GM12878 (cell line): ENCODE measurements at regions not wholly inside any gene's neighbourhood (a gene's known extent, or its start where the extent isn't known, plus 50 kb on each side); places are given as distances from the start of the nearest gene placed in this dataset.

ENCODE experiments used
- ATAC-seq: fragments of 200-7000 bp; cut with Tn5 transposase; 3 replicates; pipeline ENCODE4 v1.9.1; 2020; ENCODE audit warnings: mild to moderate bottlenecking, moderate library complexity
- BruUV-seq: library from RNA; stranded (reverse); fragments of 400-500 nt; replicated peaks from 2 replicates; lab custom pipeline; 2021; lab: Mats Ljungman, UMichigan
- CTCF ChIA-PET: fragments of 300-600 bp; sonication (Branson Sonifier 250); formaldehyde crosslinking; extraction: SDS; loops from one replicate; lab custom pipeline; 2021; ENCODE audit warnings: inconsistent platforms; lab: Yijun Ruan, JAX
- POLR2A ChIA-PET: fragments of 350-600 bp; formaldehyde crosslinking; extraction: SDS; loops from one replicate; lab custom pipeline; 2021; ENCODE audit warnings: inconsistent platforms; lab: Charles Lee
- RAD21 ChIA-PET: fragments of 300-600 bp; sonication (Branson Sonifier 250); formaldehyde crosslinking; loops from one replicate; lab custom pipeline; 2023; ENCODE audit warnings: antibody characterized with exemption; ENCODE audit not compliant: unreplicated experiment; lab: Charles Lee
- SMC1A ChIA-PET: fragments of 300-600 bp; sonication (Branson Sonifier 250); formaldehyde crosslinking; loops from one replicate; lab custom pipeline; 2023; ENCODE audit not compliant: unreplicated experiment, uncharacterized antibody; lab: Charles Lee
- DNase-seq: peaks from one replicate; pipeline ENCODE4 v3.0.0-alpha.2; 2011; ENCODE audit warnings: low read depth, low spot score
- FAIRE-seq: peaks from 3 replicates; lab custom pipeline; 2011; peaks lifted over from hg19 to GRCh38; lab: Jason Lieb, UNC
- H2AFZ ChIP-seq: 2 replicates; pipeline ENCODE4 v1.6.0; 2011; ENCODE audit warnings: low read depth, low read length, control low read depth; ENCODE audit not compliant: control insufficient read depth
- H3K27ac ChIP-seq: 2 replicates; pipeline ENCODE4 v1.5.1; 2011; ENCODE audit warnings: control low read depth; ENCODE audit not compliant: control insufficient read depth, insufficient read depth
- H3K27me3 ChIP-seq, 2 experiments: replicated peaks in 1 of 2; 2 replicates each; pipeline versions ENCODE4 v1.6.0 to v1.6.1; 2011; ENCODE audit warnings: low read length in 1 of 2; ENCODE audit not compliant: control insufficient read depth in 2 of 2, insufficient read depth in 2 of 2
- H3K36me3 ChIP-seq, 2 experiments: 2 replicates each; pipeline ENCODE4 v1.5.1; 2011; ENCODE audit warnings: low read length in 1 of 2; ENCODE audit not compliant: control insufficient read depth in 2 of 2, insufficient read depth in 2 of 2
- H3K4me1 ChIP-seq: 2 replicates; pipeline ENCODE4 v1.6.1; 2011; ENCODE audit warnings: mild to moderate bottlenecking, low read length, moderate library complexity, mixed read lengths; ENCODE audit not compliant: control insufficient read depth, insufficient read depth
- H3K4me2 ChIP-seq: 2 replicates; pipeline ENCODE4 v1.6.0; 2011; ENCODE audit warnings: control low read depth; ENCODE audit not compliant: control insufficient read depth, insufficient read depth
- H3K4me3 ChIP-seq: fragments of 200-600 bp; sonication (generic); 2 replicates; pipeline ENCODE4 v1.5.1; 2016
- H3K79me2 ChIP-seq: 2 replicates; pipeline ENCODE4 v1.6.0; 2011; ENCODE audit warnings: low read length; ENCODE audit not compliant: control insufficient read depth, insufficient read depth
- H3K9ac ChIP-seq: 2 replicates; pipeline ENCODE4 v1.8.0; 2011; ENCODE audit warnings: low read length, control low read depth, mixed read lengths; ENCODE audit not compliant: control insufficient read depth, insufficient read depth
- H3K9me3 ChIP-seq: replicated peaks from 3 replicates; pipeline ENCODE4 v1.5.1; 2011; ENCODE audit warnings: mild to moderate bottlenecking, low read length; ENCODE audit not compliant: control insufficient read depth, insufficient read depth
- H4K20me1 ChIP-seq: 2 replicates; pipeline ENCODE4 v1.6.0; 2011; ENCODE audit not compliant: control insufficient read depth, insufficient read depth
- BACH1 ChIP-seq: fragments of 450-650 bp; IDR thresholded peaks from 2 replicates; pipeline ENCODE4 v1.6.1; 2017; ENCODE audit warnings: mild to moderate bottlenecking, borderline replicate concordance
- BCL3 ChIP-seq: IDR thresholded peaks from 2 replicates; pipeline ENCODE4 v1.6.1; 2011; ENCODE audit warnings: borderline replicate concordance, low read depth, mild to moderate bottlenecking, moderate library complexity, low read length; ENCODE audit not compliant: insufficient read depth, poor library complexity, severe bottlenecking
- E4F1 ChIP-seq: fragments of 450-650 bp; IDR thresholded peaks from 2 replicates; pipeline ENCODE4 v1.6.1; 2018; ENCODE audit warnings: borderline replicate concordance, mild to moderate bottlenecking; ENCODE audit not compliant: partially characterized antibody
- FOXK2 ChIP-seq: fragments of 450-650 bp; IDR thresholded peaks from 2 replicates; pipeline ENCODE4 v1.6.1; 2017; ENCODE audit warnings: mild to moderate bottlenecking, moderate library complexity
- FOXM1 ChIP-seq: IDR thresholded peaks from 2 replicates; pipeline ENCODE4 v1.6.1; 2012; ENCODE audit warnings: low read depth, mild to moderate bottlenecking, inconsistent platforms, low read length, moderate library complexity
- IKZF2 ChIP-seq, 2 experiments: fragments of 450-650 bp; IDR thresholded peaks; 2 replicates each; pipeline ENCODE4 v1.6.1; 2017; ENCODE audit warnings: mild to moderate bottlenecking in 2 of 2, moderate library complexity in 2 of 2
- JUND ChIP-seq: IDR thresholded peaks from 2 replicates; pipeline ENCODE4 v1.6.1; 2012; ENCODE audit warnings: low read depth, mild to moderate bottlenecking, low read length, improper control_type of control experiment, moderate library complexity
- KAT2A ChIP-seq: conservative IDR thresholded peaks from 2 replicates; pipeline ENCODE4 v1.6.1; 2011; ENCODE audit warnings: low read depth, low read length; ENCODE audit not compliant: control insufficient read depth
- KDM1A ChIP-seq: fragments of 200-600 bp; sonication (generic); IDR thresholded peaks from 2 replicates; pipeline ENCODE4 v1.6.1; 2016; ENCODE audit warnings: borderline replicate concordance
- LARP7 ChIP-seq: fragments of 450-650 bp; IDR thresholded peaks from 2 replicates; pipeline ENCODE4 v1.6.1; 2017; ENCODE audit warnings: mild to moderate bottlenecking
- MAX ChIP-seq: IDR thresholded peaks from 2 replicates; pipeline ENCODE4 v1.6.1; 2012; ENCODE audit warnings: low read depth, low read length, improper control_type of control experiment
- NFYB ChIP-seq: IDR thresholded peaks from 2 replicates; pipeline ENCODE4 v1.6.1; 2011; ENCODE audit warnings: low read depth, mild to moderate bottlenecking, low read length, improper control_type of control experiment, moderate library complexity; ENCODE audit not compliant: insufficient read depth
- SRF ChIP-seq, 2 experiments: IDR thresholded peaks; 2 replicates each; pipeline ENCODE4 v1.6.1; 2011; ENCODE audit warnings: low read depth in 2 of 2, low read length in 2 of 2, mild to moderate bottlenecking in 1 of 2, moderate library complexity in 1 of 2
- TARDBP ChIP-seq: IDR thresholded peaks from 2 replicates; pipeline ENCODE4 v1.6.1; 2016; ENCODE audit warnings: borderline replicate concordance
- WRNIP1 ChIP-seq: IDR thresholded peaks from 2 replicates; pipeline ENCODE4 v1.6.1; 2011; ENCODE audit warnings: low read depth, low read length, improper control_type of control experiment, borderline replicate concordance
- ZNF217 ChIP-seq: fragments of 450-650 bp; IDR thresholded peaks from 2 replicates; pipeline ENCODE4 v1.6.1; 2017; ENCODE audit warnings: antibody characterized with exemption, mild to moderate bottlenecking
- ZNF622 ChIP-seq: fragments of 450-650 bp; IDR thresholded peaks from 2 replicates; pipeline ENCODE4 v1.6.1; 2017; ENCODE audit warnings: mild to moderate bottlenecking, inconsistent platforms
- WGBS: methylation state at CpG from one replicate; pipeline ENCODE4 v1.1.6; 2016; ENCODE audit warnings: low lambda C conversion rate; ENCODE audit not compliant: insufficient replicate concordance, insufficient coverage; ENCODE audit errors: missing lambda C conversion rate; 5-methylcytosine and 5-hydroxymethylcytosine counted together
- in situ Hi-C: fragments of 300-500 bp; cut with MboI; formaldehyde crosslinking; loops from 9 replicates; pipeline ENCODE4 v1.14.3; 2018; ENCODE audit warnings: mixed read lengths
- intact Hi-C: fragments of 100-400 bp; cut with micrococcal nuclease; formaldehyde crosslinking; loops from one replicate; pipeline ENCODE4 v1.14.2; 2022; ENCODE audit not compliant: unreplicated experiment
- TF ChIP-seq, protein P1 (sequence below): IDR thresholded peaks from 2 replicates; pipeline ENCODE4 v1.6.1; 2012; ENCODE audit warnings: low read length, inconsistent platforms
- TF ChIP-seq, protein P2 (sequence below): fragments of 450-650 bp; conservative IDR thresholded peaks from 2 replicates; pipeline ENCODE4 v1.6.1; 2017; ENCODE audit warnings: mild to moderate bottlenecking, moderate library complexity

GRCh38 chr20:5492937-5493336 lies 117.9 kb downstream of the GPCPD1 start:
- BruUV-seq: no TSS peak
- Histone ChIP-seq H3K4me3 (no peak overlapping the region), H3K4me2 (no peak overlapping the region), H3K9ac (no peak overlapping the region), H3K27ac (no peak overlapping the region), H3K79me2 (no peaks in the 10 kb centered on the region), H3K27me3 (no peaks in the 10 kb centered on the region)
- CTCF ChIA-PET: no interaction called here
- FAIRE-seq: no peak
- 60% methylated on average over 5 of the region's 5 CpGs for WGBS
- in situ Hi-C loops: no loop called here
- DNase-seq: no peak
- intact Hi-C loops: no loop called here
- SMC1A ChIA-PET: no interaction called here
- TF ChIP-seq IKZF2 (IDR thresholded peaks at IDR 0.05): no peak
- TF ChIP-seq ZNF622: no peak
- no peak for TF ChIP-seq BCL3
- no peak for TF ChIP-seq ZNF217
- TF ChIP-seq LARP7: no peak
- no peak for TF ChIP-seq MAX
- no peak for TF ChIP-seq JUND
- TF ChIP-seq TARDBP: no peak
- no peak for TF ChIP-seq E4F1
- TF ChIP-seq, protein P1, sequence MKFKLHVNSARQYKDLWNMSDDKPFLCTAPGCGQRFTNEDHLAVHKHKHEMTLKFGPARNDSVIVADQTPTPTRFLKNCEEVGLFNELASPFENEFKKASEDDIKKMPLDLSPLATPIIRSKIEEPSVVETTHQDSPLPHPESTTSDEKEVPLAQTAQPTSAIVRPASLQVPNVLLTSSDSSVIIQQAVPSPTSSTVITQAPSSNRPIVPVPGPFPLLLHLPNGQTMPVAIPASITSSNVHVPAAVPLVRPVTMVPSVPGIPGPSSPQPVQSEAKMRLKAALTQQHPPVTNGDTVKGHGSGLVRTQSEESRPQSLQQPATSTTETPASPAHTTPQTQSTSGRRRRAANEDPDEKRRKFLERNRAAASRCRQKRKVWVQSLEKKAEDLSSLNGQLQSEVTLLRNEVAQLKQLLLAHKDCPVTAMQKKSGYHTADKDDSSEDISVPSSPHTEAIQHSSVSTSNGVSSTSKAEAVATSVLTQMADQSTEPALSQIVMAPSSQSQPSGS: no peak
- TF ChIP-seq, protein P2, sequence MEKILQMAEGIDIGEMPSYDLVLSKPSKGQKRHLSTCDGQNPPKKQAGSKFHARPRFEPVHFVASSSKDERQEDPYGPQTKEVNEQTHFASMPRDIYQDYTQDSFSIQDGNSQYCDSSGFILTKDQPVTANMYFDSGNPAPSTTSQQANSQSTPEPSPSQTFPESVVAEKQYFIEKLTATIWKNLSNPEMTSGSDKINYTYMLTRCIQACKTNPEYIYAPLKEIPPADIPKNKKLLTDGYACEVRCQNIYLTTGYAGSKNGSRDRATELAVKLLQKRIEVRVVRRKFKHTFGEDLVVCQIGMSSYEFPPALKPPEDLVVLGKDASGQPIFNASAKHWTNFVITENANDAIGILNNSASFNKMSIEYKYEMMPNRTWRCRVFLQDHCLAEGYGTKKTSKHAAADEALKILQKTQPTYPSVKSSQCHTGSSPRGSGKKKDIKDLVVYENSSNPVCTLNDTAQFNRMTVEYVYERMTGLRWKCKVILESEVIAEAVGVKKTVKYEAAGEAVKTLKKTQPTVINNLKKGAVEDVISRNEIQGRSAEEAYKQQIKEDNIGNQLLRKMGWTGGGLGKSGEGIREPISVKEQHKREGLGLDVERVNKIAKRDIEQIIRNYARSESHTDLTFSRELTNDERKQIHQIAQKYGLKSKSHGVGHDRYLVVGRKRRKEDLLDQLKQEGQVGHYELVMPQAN: no peak
- no peak for TF ChIP-seq WRNIP1
- no peak for TF ChIP-seq FOXM1
- no peak for TF ChIP-seq KDM1A
- no peak for TF ChIP-seq NFYB
- no peak for TF ChIP-seq KAT2A
- TF ChIP-seq FOXK2: no peak
- no peak for TF ChIP-seq BACH1
- no peak for TF ChIP-seq SRF (IDR thresholded peaks at IDR 0.05; ENCODE audit: low read depth in 2 of 2, low read length in 2 of 2)
- TF ChIP-seq, all 136 proteins: peak for 0
- ChIA-PET RAD21 (no interaction called here), POLR2A (no interaction called here)
- Histone ChIP-seq H3K4me1 (peaks cover 8% of the 10 kb centered on the region; the same call in 1 of the 2 replicates), H4K20me1 (no peaks in the 10 kb centered on the region), H2AFZ (no peak overlapping the region), H3K9me3 (no peaks in the 10 kb centered on the region), H3K36me3 (no peaks in the 10 kb centered on the region)
- no peak for ATAC-seq
